GM18858 (cell line): ENCODE measurements at regions not wholly inside any gene's neighbourhood (a gene's known extent, or its start where the extent isn't known, plus 50 kb on each side); places are given as distances from the start of the nearest gene placed in this dataset.

Source experiments
- ATAC-seq: cut with Tn5 transposase; IDR thresholded peaks from one replicate; pipeline ENCODE4 v1.9.1; 2021; ENCODE audit not compliant: unreplicated experiment

DNA sequence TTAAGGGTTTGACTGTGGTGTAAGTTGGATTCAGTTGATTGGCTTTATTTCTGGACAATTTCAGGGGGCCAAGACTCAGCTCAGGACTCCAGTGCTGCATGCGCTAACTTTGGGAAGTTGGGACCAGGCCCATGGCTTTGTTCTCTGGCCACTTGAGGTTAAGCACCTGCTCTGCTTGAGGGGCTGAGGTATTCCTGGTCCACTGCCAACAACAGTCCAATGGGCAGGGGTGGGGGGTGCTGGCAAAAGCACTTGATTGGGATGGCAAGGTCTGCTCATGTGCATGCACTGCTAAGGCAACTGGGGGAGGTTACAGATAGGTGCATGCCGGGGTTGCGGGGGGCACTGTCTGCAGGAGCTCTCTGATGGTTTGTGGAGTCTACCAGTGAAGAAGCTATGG is 52.6 kb upstream of the ASB17 start:
- no peak for ATAC-seq

DNA sequence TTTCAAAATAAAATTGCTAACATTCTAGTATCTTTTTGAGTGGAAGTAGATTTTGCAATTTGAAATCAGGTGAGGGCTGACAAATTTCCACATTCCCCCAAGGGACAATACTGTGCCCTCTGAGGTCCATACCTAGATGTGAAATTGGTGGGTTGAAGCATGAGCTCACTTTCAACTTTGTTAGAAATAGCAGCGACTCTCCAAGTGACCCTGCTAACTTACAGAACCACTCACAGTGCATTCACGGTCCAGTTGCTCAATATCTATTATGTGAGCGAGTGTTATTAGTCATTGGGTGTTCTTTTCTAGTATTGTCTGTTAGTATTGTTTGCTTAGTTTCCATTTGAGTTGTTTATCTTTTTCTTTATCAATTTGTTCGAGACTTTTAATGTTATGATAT is 53.6 kb upstream of the ASB17 start:
- ATAC-seq: peak; percentile 90

DNA sequence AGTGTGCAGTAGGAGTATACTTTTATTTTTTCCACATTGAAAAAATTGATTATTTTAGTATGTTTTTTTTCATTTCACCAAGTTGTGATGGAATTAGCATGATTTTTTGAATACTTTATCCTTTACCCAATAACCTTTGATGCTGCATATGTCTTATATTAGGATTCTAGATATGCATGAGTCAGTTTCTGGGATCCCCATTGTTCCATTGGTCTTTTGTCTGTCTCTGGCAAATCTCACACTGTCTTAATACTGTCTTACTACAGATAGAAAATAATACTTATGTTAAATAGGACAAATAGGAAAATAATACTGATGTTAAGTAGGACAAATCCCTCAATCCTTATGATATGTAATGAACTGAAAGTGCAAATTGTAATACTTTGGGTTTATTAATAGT is 54.3 kb upstream of the ASB17 start:
- no peak for ATAC-seq

DNA sequence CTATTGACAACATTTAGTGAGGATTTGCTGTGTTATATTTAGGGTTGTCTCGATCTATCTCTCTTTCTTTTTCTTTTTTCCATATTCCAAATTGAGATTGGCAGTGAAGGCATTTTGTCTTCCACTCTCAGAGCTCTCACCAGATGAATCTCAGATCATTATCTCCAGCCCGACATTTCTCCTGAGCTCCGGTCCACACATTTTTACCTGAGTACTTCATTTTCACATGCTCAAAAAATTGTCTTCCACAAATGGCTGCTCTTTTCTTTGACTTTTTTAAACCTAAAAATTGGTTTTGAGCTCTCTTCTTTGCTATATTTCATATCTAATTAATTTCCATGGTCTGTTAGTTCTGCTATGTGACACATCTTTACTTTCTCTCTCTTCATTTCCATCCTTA is 56.9 kb upstream of the ASB17 start:
- ATAC-seq: no peak

DNA sequence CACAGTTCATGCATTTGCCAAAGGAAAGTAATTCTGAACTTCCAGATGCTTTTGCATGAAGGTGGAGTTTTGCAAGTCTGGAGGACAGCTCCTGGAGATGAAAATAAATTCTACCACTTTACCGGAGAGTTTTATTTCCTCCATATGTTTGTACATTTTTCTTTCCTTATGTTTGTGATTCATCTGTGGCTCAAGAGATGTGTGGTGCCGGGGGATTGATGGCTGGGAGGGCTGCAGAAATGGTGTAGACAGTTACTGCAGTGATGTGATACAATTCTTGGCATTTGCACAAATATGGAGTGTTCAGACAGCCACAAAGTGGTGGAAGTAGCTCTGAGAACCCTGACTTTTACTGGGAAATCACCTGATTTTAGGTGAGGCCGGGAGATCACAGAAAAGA is 58.5 kb upstream of the ASB17 start:
- no peak for ATAC-seq

DNA sequence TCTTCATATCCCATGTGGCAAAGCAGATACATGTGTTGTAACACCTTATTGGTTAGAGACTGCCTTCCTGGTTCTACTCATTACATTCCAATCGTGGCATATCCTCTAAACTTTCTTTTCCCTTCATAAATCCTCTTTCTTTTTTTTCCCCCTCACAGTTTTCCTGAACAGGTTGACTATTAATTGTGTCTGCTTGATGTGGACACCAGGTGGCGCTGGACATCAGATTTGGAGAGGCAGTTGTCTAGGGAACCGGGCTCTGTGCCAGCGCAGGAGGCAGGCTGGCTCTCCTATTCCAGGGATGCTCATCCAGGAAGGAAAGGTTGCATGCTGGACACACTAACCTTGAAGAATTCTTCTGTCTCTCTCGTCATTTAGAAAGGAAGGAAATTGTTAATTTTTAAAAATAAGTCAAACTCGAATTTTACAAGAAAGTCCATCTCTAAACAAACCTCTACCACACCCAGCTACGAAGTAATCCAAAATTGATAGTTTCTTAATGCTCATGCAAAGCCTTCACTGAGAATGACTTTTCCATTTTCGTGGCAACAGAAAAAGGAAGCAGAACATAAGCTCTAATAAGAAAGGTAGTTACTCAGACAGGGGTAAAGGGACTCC is 59.4 kb upstream of the ASB17 start:
- ATAC-seq: peak; percentile 84

DNA sequence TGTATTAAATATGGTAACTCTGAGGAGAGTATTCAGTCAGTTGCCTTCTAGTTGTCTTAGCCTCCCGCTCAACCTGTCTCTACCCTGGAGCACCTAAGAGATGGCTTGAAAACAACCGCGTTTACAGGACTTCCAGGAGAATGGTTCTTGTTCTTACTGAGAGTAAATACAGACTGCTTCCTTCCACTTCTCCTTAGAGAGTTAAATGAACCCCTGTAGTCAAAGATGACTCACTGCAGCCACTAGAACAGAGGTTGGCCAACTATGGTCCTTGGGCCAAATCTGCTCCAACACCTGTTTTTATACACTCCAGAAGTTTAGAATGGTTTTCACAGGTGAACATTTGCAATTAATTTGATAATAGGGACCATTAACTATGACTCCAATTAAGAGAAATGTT is 60.1 kb upstream of the ASB17 start:
- no peak for ATAC-seq

DNA sequence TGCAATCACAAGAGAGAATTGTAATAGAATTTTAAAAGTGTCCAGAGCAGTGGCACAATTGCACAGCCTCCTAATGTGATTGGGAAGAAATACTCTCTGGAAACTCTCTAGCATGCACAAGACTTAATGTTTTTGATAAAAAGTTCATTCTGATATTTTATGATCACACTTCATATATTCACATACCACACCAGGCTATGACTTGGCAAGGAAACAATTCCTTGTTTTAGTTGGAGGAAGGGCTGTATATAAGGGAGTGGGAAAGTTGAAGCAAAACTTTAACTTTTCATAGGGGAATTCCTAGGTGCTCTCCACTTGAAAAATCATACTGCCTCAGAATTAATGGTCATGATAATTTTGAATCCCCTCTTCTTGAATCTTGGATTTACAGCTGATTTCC is 61.5 kb upstream of the ASB17 start:
- no peak for ATAC-seq

DNA sequence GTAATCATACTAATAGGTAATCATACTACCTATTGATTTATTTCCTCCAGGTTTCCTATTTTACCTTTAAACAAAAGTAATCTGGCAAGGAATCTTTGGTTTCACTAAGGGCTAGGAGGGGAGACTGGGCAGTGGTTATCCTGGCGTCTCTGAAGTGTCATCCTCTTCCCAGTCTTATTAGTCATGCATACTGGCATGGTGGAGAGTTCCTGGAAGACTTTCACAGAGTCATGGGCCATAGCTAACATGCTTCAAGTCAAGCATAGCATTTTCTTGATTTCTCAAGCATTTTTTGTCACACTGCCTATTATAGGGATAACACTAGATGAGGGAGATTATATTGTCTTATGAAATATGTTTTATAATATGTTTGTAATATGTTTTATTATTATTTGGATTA is 64.0 kb upstream of the ASB17 start:
- ATAC-seq: no peak

DNA sequence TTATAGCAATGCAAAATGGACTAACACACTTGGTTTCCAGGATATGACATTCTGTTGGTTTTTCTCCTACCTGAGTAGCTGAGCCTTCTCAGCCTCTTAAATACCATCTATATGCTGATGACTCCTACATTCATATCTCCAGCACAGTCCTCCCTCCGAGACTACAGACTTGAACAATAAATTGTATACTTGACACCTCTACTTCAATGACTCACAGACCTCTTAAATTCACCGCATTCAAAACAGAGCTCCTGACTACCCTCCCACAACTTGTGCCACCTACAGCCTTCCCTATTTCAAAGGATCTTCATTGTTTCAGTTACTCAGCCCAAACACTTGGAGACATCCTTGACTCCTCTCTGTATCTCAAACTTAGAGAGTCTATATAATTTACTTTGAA is 66.8 kb upstream of the ASB17 start:
- ATAC-seq: no peak

DNA sequence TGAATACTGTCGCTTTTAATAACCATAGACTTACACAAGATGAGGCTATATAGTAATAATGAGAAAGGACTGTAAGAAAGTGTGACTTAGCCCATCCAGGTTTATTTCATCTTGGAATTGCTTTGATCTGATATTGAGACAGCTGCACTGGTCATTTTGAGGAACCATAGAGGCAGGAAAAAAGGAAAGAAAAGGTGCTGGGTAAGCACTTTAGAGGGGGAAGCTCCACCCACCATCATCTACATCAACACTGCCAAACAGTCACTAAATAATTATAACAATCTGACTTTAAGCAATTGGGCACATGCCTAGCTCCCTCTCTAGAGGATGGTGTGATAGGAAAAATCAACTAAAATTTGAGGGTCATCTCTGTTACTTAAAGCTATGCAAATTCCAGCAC is 70.6 kb upstream of the ST6GALNAC3 start:
- no peak for ATAC-seq

DNA sequence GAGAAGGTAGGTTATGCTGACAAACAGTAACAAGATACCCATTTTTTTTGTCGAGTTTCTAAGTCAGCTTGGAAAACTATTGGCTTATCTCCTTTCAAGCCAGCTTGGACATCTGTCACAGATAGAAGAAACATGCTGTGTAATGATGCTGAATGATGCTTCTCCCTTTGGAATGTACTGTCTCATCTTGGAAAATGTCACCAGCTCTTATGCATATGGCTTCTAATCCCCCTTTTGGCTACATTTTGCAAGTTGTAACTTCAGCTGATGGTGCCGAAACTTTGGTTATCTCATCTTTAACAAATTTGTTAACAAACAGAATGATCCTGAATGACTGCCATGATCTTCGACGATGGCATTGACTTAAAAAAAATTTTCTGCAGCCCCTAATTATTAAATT is 68.8 kb upstream of the ST6GALNAC3 start:
- no peak for ATAC-seq

DNA sequence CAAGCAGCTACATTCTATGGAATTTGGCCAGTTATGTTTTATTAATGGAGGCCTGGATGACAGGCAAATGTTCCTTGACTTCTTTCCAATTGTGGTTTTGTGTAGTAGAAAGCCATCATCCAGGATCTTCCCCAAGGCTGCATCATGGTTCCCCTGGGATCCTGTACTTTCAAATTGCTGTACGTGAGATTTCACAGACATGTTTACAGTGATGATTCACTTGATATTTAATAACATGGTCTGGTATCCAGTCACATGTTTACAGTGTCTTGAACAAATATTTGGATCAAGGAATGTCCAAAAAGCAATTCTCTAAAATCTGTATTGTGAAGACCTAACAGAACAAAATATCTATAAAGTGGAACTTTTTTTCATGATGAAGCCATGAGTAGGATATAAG is 68.3 kb upstream of the ST6GALNAC3 start:
- no peak for ATAC-seq

DNA sequence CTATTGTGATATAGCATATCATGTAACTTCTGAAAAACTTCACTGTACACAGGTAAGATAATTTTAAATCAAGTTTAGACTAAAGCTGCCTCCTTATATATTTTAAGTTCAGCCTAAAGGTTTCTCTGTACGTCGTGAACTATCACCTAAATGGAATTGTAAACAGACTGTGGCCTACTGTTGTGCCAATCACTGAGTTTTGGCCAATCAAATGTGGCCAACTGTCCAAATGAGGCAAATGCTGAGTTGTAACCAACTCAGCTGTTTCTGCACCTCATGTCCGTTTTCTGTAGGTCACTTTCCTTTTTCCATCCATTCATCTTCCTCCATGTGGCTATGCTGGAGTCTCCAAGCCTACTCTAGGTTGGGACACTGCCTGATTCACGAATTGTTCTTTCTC is 63.7 kb upstream of the ST6GALNAC3 start:
- no peak for ATAC-seq

DNA sequence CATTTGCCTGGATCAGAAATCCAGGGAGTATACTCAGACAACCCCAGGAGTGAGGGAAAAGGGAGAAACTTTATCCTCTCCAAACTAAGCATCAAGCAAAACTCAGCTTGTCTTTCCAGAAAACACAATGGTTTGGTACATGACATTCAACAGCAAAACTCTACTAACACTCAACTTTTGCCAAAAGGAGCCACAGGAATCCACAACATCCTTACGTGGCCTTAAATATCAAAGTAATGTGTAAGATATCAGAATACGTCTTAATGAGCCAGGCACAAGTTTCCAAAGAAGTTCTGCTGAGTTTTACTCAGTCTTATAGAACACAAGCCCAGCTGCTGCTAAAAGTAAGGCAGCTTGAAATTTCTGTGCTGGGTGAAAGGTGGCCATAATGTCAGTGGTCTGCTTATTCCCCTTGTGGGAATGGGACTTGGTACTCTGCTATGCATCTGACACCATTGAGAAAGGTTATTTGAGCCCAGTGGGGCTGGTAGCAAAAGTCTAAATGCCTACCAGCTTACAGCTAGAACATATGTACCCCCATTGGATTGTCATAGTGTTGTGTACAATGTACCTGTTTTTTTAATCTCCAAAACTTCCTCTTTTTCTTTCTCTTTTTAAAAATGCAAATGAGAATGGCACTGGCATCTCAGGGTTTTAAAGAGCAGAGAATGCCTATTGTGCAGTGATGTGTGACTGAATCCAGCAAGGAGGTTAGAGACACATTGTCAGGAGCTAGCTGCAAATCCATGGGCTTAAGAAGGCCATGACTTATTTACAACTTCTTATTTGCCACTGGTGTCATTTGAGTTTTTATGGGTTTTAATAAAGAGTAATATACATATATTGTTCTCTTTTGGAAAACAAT is 62.0 kb upstream of the ST6GALNAC3 start:
- no peak for ATAC-seq

DNA sequence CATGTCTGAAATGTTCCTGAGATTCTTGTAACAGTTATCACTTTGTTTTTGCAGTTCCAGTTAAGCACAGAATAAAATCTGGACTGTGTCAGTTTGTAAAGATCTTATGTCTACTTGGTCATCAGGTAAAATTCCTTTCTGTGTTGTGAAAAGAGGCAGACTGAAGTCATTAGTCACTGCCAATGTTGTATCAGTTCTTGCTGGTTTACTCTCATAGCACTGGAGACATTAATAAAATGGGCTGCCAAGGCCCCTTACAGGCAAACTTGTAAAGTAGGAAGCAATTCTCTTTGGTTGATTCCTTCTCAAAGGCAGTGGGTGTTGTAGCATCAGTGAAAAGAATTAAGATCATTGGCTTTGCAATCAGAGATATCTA is 61.4 kb upstream of the ST6GALNAC3 start:
- ATAC-seq: no peak

DNA sequence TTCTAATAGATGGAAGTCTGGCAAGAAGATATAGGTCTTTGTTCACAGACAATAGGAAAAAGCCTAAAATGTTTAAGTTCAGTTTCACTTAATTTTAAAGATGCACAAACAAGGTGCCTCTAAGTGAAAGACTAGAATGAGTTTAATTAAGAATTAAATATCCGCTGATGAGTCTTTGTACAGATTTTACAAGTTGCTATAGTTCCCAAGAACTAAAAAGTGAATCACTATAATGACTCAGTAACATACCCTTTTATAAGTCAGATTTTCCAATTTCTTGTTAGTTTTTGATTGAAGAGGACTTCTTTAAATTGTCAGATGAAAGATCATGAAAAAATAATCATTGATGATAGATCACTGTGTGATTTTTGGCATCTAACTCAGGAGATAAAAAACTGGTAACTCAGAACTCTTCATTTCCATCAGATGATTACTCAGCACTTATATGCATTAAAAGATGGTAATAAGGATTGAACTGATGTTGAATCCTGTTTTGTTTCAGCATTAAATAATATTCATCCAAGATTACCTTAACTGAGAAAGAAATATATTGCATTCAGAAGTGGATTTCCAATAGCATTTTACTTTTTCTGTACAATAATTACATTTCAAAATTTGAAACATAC is 59.0 kb upstream of the ST6GALNAC3 start:
- no peak for ATAC-seq

DNA sequence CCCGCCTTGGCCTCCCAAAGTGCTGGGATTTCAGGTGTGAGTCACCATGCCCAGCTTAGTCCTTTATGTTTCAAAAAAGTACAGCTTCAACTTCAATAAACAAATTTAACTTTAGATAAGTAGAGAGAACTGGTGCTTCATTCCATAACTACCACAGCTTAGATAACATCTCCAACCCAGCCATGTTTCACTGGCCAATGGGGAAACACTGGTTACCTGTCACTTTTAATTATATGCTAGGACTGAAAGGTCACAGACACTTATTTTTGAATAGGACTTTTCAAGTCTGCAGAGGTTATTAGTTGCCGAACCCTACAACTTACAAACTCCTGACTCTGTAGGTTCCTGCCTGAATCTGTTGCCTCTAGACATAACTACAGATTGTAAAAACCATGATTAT is 56.5 kb upstream of the ST6GALNAC3 start:
- ATAC-seq: no peak

DNA sequence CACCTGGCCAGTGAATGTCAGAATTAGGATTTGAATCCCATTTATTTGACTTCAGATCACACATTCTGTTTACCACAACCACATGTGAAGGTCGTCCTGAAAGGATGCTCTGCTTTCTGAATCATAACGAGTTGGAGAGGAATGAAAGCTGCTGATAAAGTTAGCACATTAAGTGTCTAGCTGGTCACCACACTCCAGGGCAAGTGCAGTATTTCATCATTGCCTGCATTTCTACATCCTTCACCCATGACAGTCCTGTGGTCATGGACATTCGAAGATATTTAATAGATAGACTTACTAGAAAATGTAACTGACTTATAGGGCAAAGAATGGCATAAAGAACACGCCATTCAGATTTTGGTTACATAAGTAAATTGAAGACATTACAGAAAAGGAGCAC is 52.7 kb upstream of the ST6GALNAC3 start:
- ATAC-seq: no peak

DNA sequence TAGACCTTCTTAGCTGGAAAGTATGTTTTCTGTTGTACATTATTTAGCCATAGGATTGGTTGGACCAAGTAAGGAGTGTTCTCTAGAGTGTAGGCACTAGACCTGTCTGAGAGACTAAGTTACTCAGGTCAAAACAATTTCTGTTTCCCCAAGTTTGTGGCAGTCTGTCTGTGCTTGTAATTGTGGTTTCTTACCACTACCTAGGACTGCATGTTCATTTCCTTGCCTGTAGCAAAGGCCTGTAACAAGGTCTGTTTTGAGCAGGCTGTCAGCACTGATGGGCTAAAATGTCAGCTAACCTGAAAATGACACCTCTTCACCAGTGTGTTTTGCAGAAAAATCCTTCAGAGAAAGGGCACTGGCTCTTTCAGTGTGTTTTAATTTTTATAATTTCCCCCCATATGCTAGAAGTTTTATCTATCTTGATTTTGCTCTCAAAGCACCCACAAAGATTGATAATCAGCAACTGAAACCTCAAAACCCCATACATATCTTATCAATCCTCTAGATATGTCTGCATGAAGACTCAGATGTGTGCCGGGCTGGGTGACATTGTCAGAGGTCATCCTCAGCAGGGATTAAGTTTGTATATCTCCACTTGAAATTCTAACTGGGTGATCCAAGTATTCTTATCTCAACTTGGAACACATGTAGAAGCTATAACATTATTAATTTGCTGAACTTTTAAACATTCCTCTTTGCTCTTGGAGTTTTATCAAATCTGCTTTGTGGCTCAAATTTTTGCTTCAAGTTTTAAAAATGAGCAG is 50.7 kb upstream of the ST6GALNAC3 start:
- no peak for ATAC-seq
